ENCODE measurements at regions not wholly inside any gene's neighbourhood (a gene's known extent, or its start where the extent isn't known, plus 50 kb on each side); places are given as distances from the start of the nearest gene placed in this dataset.

DNA sequence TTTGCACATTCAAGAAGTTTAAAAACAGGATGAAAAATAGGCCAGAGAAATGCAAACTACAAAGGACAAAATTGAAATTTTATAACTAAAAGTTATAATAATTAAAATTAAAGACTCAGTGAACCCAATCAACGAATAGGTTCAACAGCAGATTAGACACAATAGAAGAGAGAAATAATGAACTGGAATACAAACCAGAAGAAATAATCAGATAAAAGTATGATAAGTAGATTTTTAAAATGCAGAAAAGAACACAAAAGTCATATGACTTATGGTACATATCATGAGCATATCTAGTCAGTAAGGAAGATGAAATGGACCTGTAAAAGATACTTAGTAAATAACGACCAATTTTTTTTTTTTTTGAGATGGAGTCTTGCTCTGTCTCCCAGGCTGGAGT lies 108.1 kb upstream of the COG2 start:
- H3K79me2 ChIP-seq (ENCODE audit: low read depth) = no peaks in the 10 kb centered on the region
- no peak overlapping the region for H3K4me3 ChIP-seq
- H3K9me3 ChIP-seq (ENCODE audit: insufficient read depth, low read depth) = 0 out of 2 replicates have a peak, but pooled peaks cover 3% of the 10 kb centered on the region
- no peaks in the 10 kb centered on the region for H3F3A ChIP-seq (ENCODE audit: insufficient read depth, low read depth)
- DNase-seq = no peak
- ChIA-PET CTCF (no interaction called here), POLR2A (ENCODE audit: unreplicated experiment) (no interaction called here)
- H3K9me2 ChIP-seq (ENCODE audit: insufficient read depth) = no peaks in the 10 kb centered on the region
- intact Hi-C loops (cut with micrococcal nuclease; ENCODE audit: unreplicated experiment) = no loop called here
- H3K36me3 ChIP-seq (ENCODE audit: low read depth) = no peaks in the 10 kb centered on the region
- H3K27ac ChIP-seq = no peak overlapping the region
- H3K27me3 ChIP-seq (ENCODE audit: insufficient read depth, low read depth) = peaks cover 31% of the 10 kb centered on the region
- no TSS peak for BruUV-seq (replicated peaks)
- no peak for TF ChIP-seq EZH2 (IDR thresholded peaks at IDR 0.05; ENCODE audit: low read depth)
- TF ChIP-seq, protein P1, sequence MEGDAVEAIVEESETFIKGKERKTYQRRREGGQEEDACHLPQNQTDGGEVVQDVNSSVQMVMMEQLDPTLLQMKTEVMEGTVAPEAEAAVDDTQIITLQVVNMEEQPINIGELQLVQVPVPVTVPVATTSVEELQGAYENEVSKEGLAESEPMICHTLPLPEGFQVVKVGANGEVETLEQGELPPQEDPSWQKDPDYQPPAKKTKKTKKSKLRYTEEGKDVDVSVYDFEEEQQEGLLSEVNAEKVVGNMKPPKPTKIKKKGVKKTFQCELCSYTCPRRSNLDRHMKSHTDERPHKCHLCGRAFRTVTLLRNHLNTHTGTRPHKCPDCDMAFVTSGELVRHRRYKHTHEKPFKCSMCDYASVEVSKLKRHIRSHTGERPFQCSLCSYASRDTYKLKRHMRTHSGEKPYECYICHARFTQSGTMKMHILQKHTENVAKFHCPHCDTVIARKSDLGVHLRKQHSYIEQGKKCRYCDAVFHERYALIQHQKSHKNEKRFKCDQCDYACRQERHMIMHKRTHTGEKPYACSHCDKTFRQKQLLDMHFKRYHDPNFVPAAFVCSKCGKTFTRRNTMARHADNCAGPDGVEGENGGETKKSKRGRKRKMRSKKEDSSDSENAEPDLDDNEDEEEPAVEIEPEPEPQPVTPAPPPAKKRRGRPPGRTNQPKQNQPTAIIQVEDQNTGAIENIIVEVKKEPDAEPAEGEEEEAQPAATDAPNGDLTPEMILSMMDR (conservative IDR thresholded peaks at IDR 0.05) = no peak
- H3K4me1 ChIP-seq (replicated peaks; ENCODE audit: insufficient read depth) = no peaks in the 10 kb centered on the region
- H4K20me1 ChIP-seq (ENCODE audit: insufficient read depth) = no peaks in the 10 kb centered on the region
- H2AFZ ChIP-seq = no peak overlapping the region
- no peak overlapping the region for H3K4me2 ChIP-seq

DNA sequence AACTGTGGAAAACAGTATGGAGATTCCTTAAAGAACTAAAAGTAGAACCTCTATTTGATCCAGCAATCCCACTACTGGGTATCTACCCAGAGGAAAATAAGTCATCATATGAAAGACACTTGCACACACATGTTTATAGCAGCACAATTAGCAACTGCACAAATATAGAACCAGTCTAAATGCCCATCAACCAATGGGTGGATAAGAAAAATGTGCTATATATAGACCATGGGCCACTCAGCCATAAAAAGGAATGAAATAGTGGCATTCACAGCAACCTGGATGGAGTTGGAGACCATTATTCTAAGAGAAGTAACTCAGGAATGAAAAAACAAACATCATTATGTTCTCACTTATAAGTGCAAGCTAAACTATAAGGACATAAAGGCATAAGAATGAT lies 105.0 kb upstream of the PGBD5 start:
- CTCF ChIA-PET = no interaction called here
- intact Hi-C loops (cut with micrococcal nuclease; ENCODE audit: unreplicated experiment) = no loop called here

DNA sequence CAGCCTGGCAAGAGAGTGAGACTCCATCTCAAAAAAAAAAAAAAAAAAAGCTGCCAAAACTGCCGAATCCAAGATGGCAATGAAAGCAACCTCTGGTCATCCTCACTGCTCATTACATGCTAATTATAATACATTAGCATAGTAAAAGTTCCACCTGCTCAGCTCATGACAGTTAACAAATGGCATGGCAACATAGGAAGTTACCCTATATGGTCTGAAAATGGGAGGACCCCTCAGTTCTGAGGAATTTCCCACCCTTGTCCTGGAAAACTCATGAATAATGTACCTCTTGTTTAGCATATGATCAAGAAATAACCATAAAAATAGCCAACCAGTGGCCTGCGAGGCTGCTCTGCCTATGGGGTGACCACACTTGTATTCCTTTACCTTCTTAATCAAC lies 93.1 kb upstream of the PGBD5 start:
- no peaks in the 10 kb centered on the region for H3K79me2 ChIP-seq (ENCODE audit: low read depth)
- no peaks in the 10 kb centered on the region for H3K9me3 ChIP-seq (ENCODE audit: insufficient read depth, low read depth)
- no peak overlapping the region for H3K4me3 ChIP-seq
- H3F3A ChIP-seq (ENCODE audit: insufficient read depth, low read depth) = no peaks in the 10 kb centered on the region
- DNase-seq = no peak
- no TSS peak for BruUV-seq (replicated peaks)
- no peaks in the 10 kb centered on the region for H4K20me1 ChIP-seq (ENCODE audit: insufficient read depth)
- no peak overlapping the region for H3K27ac ChIP-seq
- TF ChIP-seq, protein P1 (conservative IDR thresholded peaks at IDR 0.05) = no peak
- no peak for TF ChIP-seq EZH2 (IDR thresholded peaks at IDR 0.05; ENCODE audit: low read depth)
- H2AFZ ChIP-seq = no peak overlapping the region
- H3K4me1 ChIP-seq (replicated peaks; ENCODE audit: insufficient read depth) = no peaks in the 10 kb centered on the region
- ChIA-PET POLR2A (ENCODE audit: unreplicated experiment) (no interaction called here), CTCF (no interaction called here)
- no peaks in the 10 kb centered on the region for H3K36me3 ChIP-seq (ENCODE audit: low read depth)
- peaks cover 88% of the 10 kb centered on the region for H3K27me3 ChIP-seq (ENCODE audit: insufficient read depth, low read depth)
- no peak overlapping the region for H3K4me2 ChIP-seq
- intact Hi-C loops (cut with micrococcal nuclease; ENCODE audit: unreplicated experiment) = no loop called here
- no peaks in the 10 kb centered on the region for H3K9me2 ChIP-seq (ENCODE audit: insufficient read depth)

More for the DNA sequence above, 105.0 kb upstream of the PGBD5 start:
- H3K27ac ChIP-seq = no peak overlapping the region
- DNase-seq = no peak
- POLR2A ChIA-PET (ENCODE audit: unreplicated experiment) = no interaction called here
- peaks cover 27% of the 10 kb centered on the region for H3K27me3 ChIP-seq (ENCODE audit: insufficient read depth, low read depth)
- H3K4me3 ChIP-seq = no peak overlapping the region
- no peaks in the 10 kb centered on the region for H3K79me2 ChIP-seq (ENCODE audit: low read depth)
- no peak for TF ChIP-seq EZH2 (IDR thresholded peaks at IDR 0.05; ENCODE audit: low read depth)
- TF ChIP-seq, protein P1 (conservative IDR thresholded peaks at IDR 0.05) = no peak
- no peaks in the 10 kb centered on the region for H3F3A ChIP-seq (ENCODE audit: insufficient read depth, low read depth)
- H4K20me1 ChIP-seq (ENCODE audit: insufficient read depth) = no peaks in the 10 kb centered on the region
- H3K9me2 ChIP-seq (ENCODE audit: insufficient read depth) = no peaks in the 10 kb centered on the region
- 0 out of 2 replicates have a peak, but pooled peaks cover 3% of the 10 kb centered on the region for H3K9me3 ChIP-seq (ENCODE audit: insufficient read depth, low read depth)
- H3K36me3 ChIP-seq (ENCODE audit: low read depth) = no peaks in the 10 kb centered on the region
- H3K4me1 ChIP-seq (replicated peaks; ENCODE audit: insufficient read depth) = no peaks in the 10 kb centered on the region
- H2AFZ ChIP-seq = no peak overlapping the region
- no TSS peak for BruUV-seq (replicated peaks)
- no peak overlapping the region for H3K4me2 ChIP-seq
